Erythroblast (primary cell): ENCODE measurements at regions not wholly inside any gene's neighbourhood (a gene's known extent, or its start where the extent isn't known, plus 50 kb on each side); places are given as distances from the start of the nearest gene placed in this dataset.

Experiments
- GATA1 ChIP-seq: IDR thresholded peaks from 2 replicates; pipeline ENCODE4 v1.6.1; 2011; ENCODE audit warnings: low read depth, mild to moderate bottlenecking, control low read depth, low read length, moderate library complexity
- POLR2A ChIP-seq: IDR thresholded peaks from 2 replicates; pipeline ENCODE4 v1.6.1; 2011; ENCODE audit warnings: mild to moderate bottlenecking, low read length

GRCh38 chr14:105805701-105806100 is 279.3 kb downstream of the TMEM121 start:
- TF ChIP-seq POLR2A: no peak
- TF ChIP-seq GATA1: no peak
